HCT116 (cell line): ENCODE measurements at regions not wholly inside any gene's neighbourhood (a gene's known extent, or its start where the extent isn't known, plus 50 kb on each side); places are given as distances from the start of the nearest gene placed in this dataset.

ENCODE experiments used
- ATAC-seq: fragments of 200-7000 bp; cut with Tn5 transposase; 2 replicates; pipeline ENCODE4 v1.9.1; 2020; ENCODE audit warnings: mild to moderate bottlenecking, moderate library complexity
- BruUV-seq: library from RNA; stranded (reverse); fragments of 400-500 nt; replicated peaks from 2 replicates; lab custom pipeline; 2021; lab: Mats Ljungman, UMichigan
- CTCF ChIA-PET: fragments of 300-600 bp; sonication (Branson Sonifier 250); formaldehyde crosslinking; loops from one replicate; lab custom pipeline; 2021; ENCODE audit warnings: antibody characterized with exemption; lab: Charles Lee
- POLR2A ChIA-PET: fragments of 300-600, 350-600 bp; sonication (Branson Sonifier 250); formaldehyde crosslinking; loops from one replicate; lab custom pipeline; 2021; ENCODE audit warnings: antibody characterized with exemption; lab: Charles Lee
- RAD21 ChIA-PET, 2 experiments: fragments of 300-600 bp; sonication (Branson Sonifier 250); formaldehyde crosslinking; loops; one replicate each; lab custom pipeline; 2023; ENCODE audit warnings: low total read pairs in 2 of 2; ENCODE audit not compliant: uncharacterized antibody in 2 of 2, unreplicated experiment in 2 of 2, low non-redundant PET in 1 of 2; lab: Charles Lee
- DNase-seq: peaks from one replicate; pipeline ENCODE4 v3.0.0-alpha.2; 2010; ENCODE audit warnings: low read depth, low spot score
- H2AFZ ChIP-seq: fragments of 200-600 bp; shearing (Covaris generic), sonication (generic); 2 replicates; pipeline ENCODE4 v1.6.1; 2017; ENCODE audit warnings: low read depth, mixed run types, mixed read lengths, antibody characterized with exemption, low read length; ENCODE audit not compliant: poor library complexity, severe bottlenecking
- H3K27ac ChIP-seq: 2 replicates; pipeline ENCODE4 v1.5.1; 2012; ENCODE audit warnings: low read depth, low read length
- H3K27me3 ChIP-seq: fragments of 200-600 bp; sonication (generic); 2 replicates; pipeline ENCODE4 v1.6.1; 2016; ENCODE audit warnings: mixed run types, low read length, mixed read lengths; ENCODE audit not compliant: insufficient read depth
- H3K36me3 ChIP-seq, 2 experiments: fragments of 200-500 bp in 1 of 2; fragments of 200-600 bp in 1 of 2; sonication (Bioruptor generic) in 1 of 2; sonication (generic) in 1 of 2; 2 replicates each; pipeline versions ENCODE4 v1.5.1 to v1.6.1; 2014 to 2016; ENCODE audit warnings: low read length in 2 of 2, inconsistent platforms in 1 of 2, mixed read lengths in 1 of 2, mixed run types in 1 of 2; ENCODE audit not compliant: insufficient read depth in 2 of 2, control insufficient read depth in 1 of 2
- H3K4me1 ChIP-seq, 2 experiments: fragments of 200-600 bp in 1 of 2; sonication (generic) in 1 of 2; 2 replicates each; pipeline versions ENCODE4 v1.5.1 to v1.6.1; 2012 to 2017; ENCODE audit warnings: low read length in 2 of 2, inconsistent platforms in 1 of 2, mild to moderate bottlenecking in 1 of 2, mixed read lengths in 1 of 2, mixed run types in 1 of 2, moderate library complexity in 1 of 2; ENCODE audit not compliant: insufficient read depth in 2 of 2, control insufficient read depth in 1 of 2
- H3K4me2 ChIP-seq: fragments of 200-600 bp; sonication (generic); 2 replicates; pipeline ENCODE4 v1.6.1; 2017; ENCODE audit warnings: mixed run types, low read length, mixed read lengths
- H3K4me3 ChIP-seq, 2 experiments: fragments of 200-600 bp in 1 of 2; sonication (generic) in 1 of 2; replicated peaks in 1 of 2; 2 replicates each; pipeline ENCODE4 v1.5.1; 2011 to 2016; ENCODE audit warnings: low read length in 2 of 2, control low read depth in 1 of 2, low read depth in 1 of 2, mild to moderate bottlenecking in 1 of 2, mixed read lengths in 1 of 2, mixed run types in 1 of 2
- H3K79me2 ChIP-seq: fragments of 200-600 bp; sonication (generic); 2 replicates; pipeline ENCODE4 v1.6.1; 2017; ENCODE audit warnings: mild to moderate bottlenecking, mixed run types, low read length, moderate library complexity, mixed read lengths; ENCODE audit not compliant: insufficient read depth
- H3K9ac ChIP-seq: fragments of 200-600 bp; sonication (generic); 2 replicates; pipeline ENCODE4 v1.6.1; 2016; ENCODE audit warnings: low read length, mixed read lengths
- H3K9me2 ChIP-seq: fragments of 200-600 bp; sonication (generic), shearing (Covaris generic); 2 replicates; pipeline ENCODE4 v1.6.1; 2017; ENCODE audit warnings: mixed run types, mild to moderate bottlenecking, moderate library complexity; ENCODE audit not compliant: insufficient read depth
- H3K9me3 ChIP-seq, 2 experiments: fragments of 200-500 bp in 1 of 2; fragments of 200-600 bp in 1 of 2; sonication (Bioruptor generic) in 1 of 2; sonication (generic) in 1 of 2; 2 replicates each; pipeline ENCODE4 v1.6.1; 2014 to 2017; ENCODE audit warnings: low read length in 2 of 2, mixed read lengths in 2 of 2, inconsistent platforms in 1 of 2, low read depth in 1 of 2, mild to moderate bottlenecking in 1 of 2, mixed run types in 1 of 2, moderate library complexity in 1 of 2; ENCODE audit not compliant: control insufficient read depth in 1 of 2, insufficient read depth in 1 of 2
- H4K20me1 ChIP-seq: fragments of 200-600 bp; sonication (generic), shearing (Covaris generic); 2 replicates; pipeline ENCODE4 v1.6.1; 2017; ENCODE audit warnings: mixed run types, mild to moderate bottlenecking, moderate library complexity; ENCODE audit not compliant: insufficient read depth
- CBX3 ChIP-seq: IDR thresholded peaks from 2 replicates; pipeline ENCODE4 v1.6.1; 2012; ENCODE audit warnings: low read depth
- CEBPB ChIP-seq: IDR thresholded peaks from 2 replicates; pipeline ENCODE4 v1.6.1; 2012; ENCODE audit warnings: low read depth
- EGR1 ChIP-seq: IDR thresholded peaks from 2 replicates; pipeline ENCODE4 v1.6.1; 2012; ENCODE audit warnings: low read depth
- EZH2 ChIP-seq: fragments of 200-600 bp; sonication (generic); IDR thresholded peaks from 2 replicates; pipeline ENCODE4 v1.6.1; 2017; ENCODE audit warnings: antibody characterized with exemption, mixed run types
- FOSL1 ChIP-seq: IDR thresholded peaks from 2 replicates; pipeline ENCODE4 v1.6.1; 2012; ENCODE audit warnings: low read depth
- JUND ChIP-seq: IDR thresholded peaks from 2 replicates; pipeline ENCODE4 v1.6.1; 2012
- POLR2A ChIP-seq: IDR thresholded peaks from 2 replicates; pipeline ENCODE4 v1.7.0; 2011; ENCODE audit warnings: borderline replicate concordance; ENCODE audit not compliant: insufficient read depth, insufficient read length; ENCODE audit errors: extremely low read depth
- POLR2AphosphoS5 ChIP-seq: IDR thresholded peaks from 2 replicates; pipeline ENCODE4 v1.6.1; 2011; ENCODE audit warnings: mild to moderate bottlenecking, low read depth, low read length, moderate library complexity
- RAD21 ChIP-seq: IDR thresholded peaks from 2 replicates; pipeline ENCODE4 v1.6.1; 2012; ENCODE audit warnings: low read depth, mild to moderate bottlenecking
- SIN3A ChIP-seq: IDR thresholded peaks from 2 replicates; pipeline ENCODE4 v1.6.1; 2012; ENCODE audit warnings: low read depth
- SP1 ChIP-seq: IDR thresholded peaks from 2 replicates; pipeline ENCODE4 v1.6.1; 2012; ENCODE audit warnings: low read depth
- SRF ChIP-seq: IDR thresholded peaks from 2 replicates; pipeline ENCODE4 v1.6.1; 2012; ENCODE audit warnings: low read depth
- TCF7L2 ChIP-seq: IDR thresholded peaks from 2 replicates; pipeline ENCODE4 v1.7.0; 2011; ENCODE audit warnings: borderline replicate concordance, inconsistent platforms; ENCODE audit not compliant: insufficient read depth, insufficient read length; ENCODE audit errors: extremely low read depth
- YY1 ChIP-seq: IDR thresholded peaks from 2 replicates; pipeline ENCODE4 v1.6.1; 2011; ENCODE audit warnings: low read length, low read depth, moderate library complexity, mild to moderate bottlenecking; ENCODE audit not compliant: insufficient replicate concordance; ENCODE audit errors: extremely low read depth
- ZNF274 ChIP-seq: fragments of 200-500 bp; sonication (Bioruptor generic); IDR thresholded peaks from 2 replicates; pipeline ENCODE4 v1.6.1; 2014; ENCODE audit warnings: mild to moderate bottlenecking, low read depth, low read length, inconsistent platforms
- intact Hi-C: fragments of 100-400 bp; cut with micrococcal nuclease; formaldehyde crosslinking; loops from 2 replicates; pipeline ENCODE4 v1.10.0; 2022
- TF ChIP-seq, protein P1 (sequence below): IDR thresholded peaks from 2 replicates; pipeline ENCODE4 v1.6.1; 2012
- TF ChIP-seq, protein P2 (sequence below): IDR thresholded peaks from 2 replicates; pipeline ENCODE4 v1.6.1; 2012
- TF ChIP-seq, protein P3 (sequence below), 3 experiments: fragments of 200-600 bp in 1 of 3; sonication (generic) in 1 of 3; IDR thresholded peaks in 2 of 3; conservative IDR thresholded peaks in 1 of 3; 2 replicates each; pipeline ENCODE4 v1.5.1; 2012 to 2017; ENCODE audit warnings: low read depth in 2 of 3, low read length in 2 of 3, antibody characterized with exemption in 1 of 3, borderline replicate concordance in 1 of 3, control low read depth in 1 of 3, mild to moderate bottlenecking in 1 of 3, mixed read lengths in 1 of 3, mixed run types in 1 of 3, moderate library complexity in 1 of 3; ENCODE audit not compliant: insufficient read depth in 1 of 3

DNA sequence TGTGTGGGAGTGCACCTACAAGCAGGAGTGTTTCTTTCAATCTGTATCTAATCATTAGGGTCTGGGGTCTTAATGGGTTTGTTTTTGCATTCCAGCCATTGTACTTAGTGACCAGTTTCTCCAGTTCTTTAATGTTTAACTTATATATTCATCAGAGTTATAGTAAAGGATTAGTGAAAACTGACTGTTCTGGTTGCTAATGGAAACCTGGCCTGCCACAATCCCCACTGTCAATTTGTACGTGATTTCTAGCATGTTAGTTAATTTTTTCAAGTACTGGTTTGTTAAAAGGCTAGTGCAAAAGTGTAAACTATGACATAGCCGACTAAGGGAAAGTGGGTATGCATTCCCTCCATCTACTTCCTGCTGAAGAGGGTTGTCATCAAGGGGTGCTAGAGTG, 276.1 kb downstream of the HTR1A start:
- ChIA-PET RAD21 (no interaction called here), CTCF (no interaction called here), POLR2A (no interaction called here)
- Histone ChIP-seq H3K4me2 (no peak overlapping the region), H3K27me3 (no peaks in the 10 kb centered on the region), H3K9ac (no peak overlapping the region), H3K9me3 (peaks cover 0 to 6% of the 10 kb centered on the region in 2 experiments; a peak in 2 of 4 replicates), H4K20me1 (no peaks in the 10 kb centered on the region), H3K4me3 (no peak overlapping the region), H2AFZ (no peak overlapping the region), H3K9me2 (no peaks in the 10 kb centered on the region), H3K79me2 (no peaks in the 10 kb centered on the region), H3K36me3 (no peaks in the 10 kb centered on the region), H3K4me1 (no peaks in the 10 kb centered on the region), H3K27ac (no peak overlapping the region)
- BruUV-seq, result no TSS peak
- DNase-seq (no peak), ATAC-seq (no peak)
- no peak for TF ChIP-seq SP1
- TF ChIP-seq SIN3A, result no peak
- no peak for TF ChIP-seq ZNF274
- no peak for TF ChIP-seq TCF7L2
- TF ChIP-seq CBX3, result no peak
- no peak for TF ChIP-seq EGR1
- TF ChIP-seq, protein P1, sequence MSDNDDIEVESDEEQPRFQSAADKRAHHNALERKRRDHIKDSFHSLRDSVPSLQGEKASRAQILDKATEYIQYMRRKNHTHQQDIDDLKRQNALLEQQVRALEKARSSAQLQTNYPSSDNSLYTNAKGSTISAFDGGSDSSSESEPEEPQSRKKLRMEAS, result no peak
- TF ChIP-seq YY1, result no peak
- TF ChIP-seq SRF, result no peak
- no peak for TF ChIP-seq POLR2A
- TF ChIP-seq JUND, result no peak
- TF ChIP-seq RAD21, result no peak
- TF ChIP-seq, protein P2, sequence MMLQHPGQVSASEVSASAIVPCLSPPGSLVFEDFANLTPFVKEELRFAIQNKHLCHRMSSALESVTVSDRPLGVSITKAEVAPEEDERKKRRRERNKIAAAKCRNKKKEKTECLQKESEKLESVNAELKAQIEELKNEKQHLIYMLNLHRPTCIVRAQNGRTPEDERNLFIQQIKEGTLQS, result no peak
- no peak for TF ChIP-seq POLR2AphosphoS5
- TF ChIP-seq CEBPB, result no peak
- TF ChIP-seq, protein P3, sequence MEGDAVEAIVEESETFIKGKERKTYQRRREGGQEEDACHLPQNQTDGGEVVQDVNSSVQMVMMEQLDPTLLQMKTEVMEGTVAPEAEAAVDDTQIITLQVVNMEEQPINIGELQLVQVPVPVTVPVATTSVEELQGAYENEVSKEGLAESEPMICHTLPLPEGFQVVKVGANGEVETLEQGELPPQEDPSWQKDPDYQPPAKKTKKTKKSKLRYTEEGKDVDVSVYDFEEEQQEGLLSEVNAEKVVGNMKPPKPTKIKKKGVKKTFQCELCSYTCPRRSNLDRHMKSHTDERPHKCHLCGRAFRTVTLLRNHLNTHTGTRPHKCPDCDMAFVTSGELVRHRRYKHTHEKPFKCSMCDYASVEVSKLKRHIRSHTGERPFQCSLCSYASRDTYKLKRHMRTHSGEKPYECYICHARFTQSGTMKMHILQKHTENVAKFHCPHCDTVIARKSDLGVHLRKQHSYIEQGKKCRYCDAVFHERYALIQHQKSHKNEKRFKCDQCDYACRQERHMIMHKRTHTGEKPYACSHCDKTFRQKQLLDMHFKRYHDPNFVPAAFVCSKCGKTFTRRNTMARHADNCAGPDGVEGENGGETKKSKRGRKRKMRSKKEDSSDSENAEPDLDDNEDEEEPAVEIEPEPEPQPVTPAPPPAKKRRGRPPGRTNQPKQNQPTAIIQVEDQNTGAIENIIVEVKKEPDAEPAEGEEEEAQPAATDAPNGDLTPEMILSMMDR (IDR thresholded peaks at IDR 0.05 in 2 of 3, conservative IDR thresholded peaks at IDR 0.05 in 1 of 3; ENCODE audit: borderline replicate concordance in 1 of 3, insufficient read depth in 1 of 3, low read depth in 2 of 3, low read length in 2 of 3), result no peak
- no peak for TF ChIP-seq EZH2
- TF ChIP-seq FOSL1, result no peak
- intact Hi-C loops, result no loop called here
